GM12891 (cell line): ENCODE measurements at regions not wholly inside any gene's neighbourhood (a gene's known extent, or its start where the extent isn't known, plus 50 kb on each side); places are given as distances from the start of the nearest gene placed in this dataset.

Experiments used
- POLR2A ChIP-seq: IDR thresholded peaks from 2 replicates; pipeline ENCODE4 v1.6.1; 2011; ENCODE audit warnings: low read depth, low read length, control low read depth
- POLR2AphosphoS5 ChIP-seq: IDR thresholded peaks from 2 replicates; pipeline ENCODE4 v1.6.1; 2011; ENCODE audit warnings: low read depth, low read length, control low read depth
- SPI1 ChIP-seq: IDR thresholded peaks from 2 replicates; pipeline ENCODE4 v1.6.1; 2011; ENCODE audit warnings: low read depth, low read length, control low read depth
- TAF1 ChIP-seq: IDR thresholded peaks from 2 replicates; pipeline ENCODE4 v1.6.1; 2011; ENCODE audit warnings: low read depth, low read length, control low read depth

DNA sequence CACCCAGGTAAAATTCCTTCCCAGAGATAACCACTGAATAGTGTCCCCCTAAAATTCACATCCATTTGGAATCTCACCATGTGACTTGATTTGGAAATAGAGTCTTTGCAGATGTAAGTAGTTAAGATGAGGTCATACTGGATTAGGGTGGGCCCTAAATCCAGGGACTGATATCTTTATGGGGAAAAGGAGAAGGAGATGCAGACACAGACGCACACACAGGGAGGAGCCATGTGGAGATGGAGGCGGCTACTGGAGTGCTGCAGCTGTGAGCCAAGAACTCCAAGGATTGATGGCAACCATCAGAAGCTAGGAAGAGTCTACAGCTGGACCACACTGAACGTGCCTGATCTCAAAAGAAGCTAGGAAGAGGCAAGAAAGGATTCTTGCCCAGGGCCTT, 96.6 kb upstream of the SRD5A3 start:
- TF ChIP-seq SPI1 (no peak), POLR2AphosphoS5 (no peak), TAF1 (no peak), POLR2A (no peak)
